MCF 10A (cell line): ENCODE measurements at regions not wholly inside any gene's neighbourhood (a gene's known extent, or its start where the extent isn't known, plus 50 kb on each side); places are given as distances from the start of the nearest gene placed in this dataset.

Experiments
- BruUV-seq: library from RNA; stranded (reverse); fragments of 400-500 nt; replicated peaks from 2 replicates; lab custom pipeline; 2021; lab: Mats Ljungman, UMichigan
- CTCF ChIA-PET: fragments of 300-600 bp; sonication (Branson Sonifier 250); formaldehyde crosslinking; extraction: SDS; loops from one replicate; lab custom pipeline; 2021; ENCODE audit warnings: antibody characterized with exemption, inconsistent platforms; lab: Yijun Ruan, JAX
- POLR2A ChIA-PET: fragments of 300-600, 350-650 bp; sonication (Branson Sonifier 250); formaldehyde crosslinking; extraction: SDS; loops from one replicate; lab custom pipeline; 2020; ENCODE audit warnings: antibody characterized with exemption, inconsistent platforms; lab: Yijun Ruan, JAX
- DNase-seq: peaks from one replicate; pipeline ENCODE4 v3.0.0-alpha.2; 2018; ENCODE audit not compliant: unreplicated experiment
- H3K27ac Mint-ChIP-seq: one replicate; pipeline ENCODE4 v1.8.0; 2022; ENCODE audit warnings: mild to moderate bottlenecking, low read depth, mixed read lengths; ENCODE audit not compliant: unreplicated experiment
- H3K27me3 Mint-ChIP-seq: one replicate; pipeline ENCODE4 v1.8.0; 2022; ENCODE audit warnings: mixed read lengths; ENCODE audit not compliant: insufficient read depth, unreplicated experiment
- H3K36me3 Mint-ChIP-seq: one replicate; pipeline ENCODE4 v1.8.0; 2022; ENCODE audit warnings: mild to moderate bottlenecking, moderate library complexity, mixed read lengths; ENCODE audit not compliant: insufficient read depth, unreplicated experiment
- H3K4me1 Mint-ChIP-seq: one replicate; pipeline ENCODE4 v1.8.0; 2022; ENCODE audit warnings: mixed read lengths; ENCODE audit not compliant: insufficient read depth, unreplicated experiment
- H3K4me3 Mint-ChIP-seq: one replicate; pipeline ENCODE4 v1.8.0; 2022; ENCODE audit warnings: mild to moderate bottlenecking, moderate library complexity, mixed read lengths; ENCODE audit not compliant: unreplicated experiment
- H3K9me3 Mint-ChIP-seq: one replicate; pipeline ENCODE4 v1.8.0; 2022; ENCODE audit warnings: mixed read lengths; ENCODE audit not compliant: unreplicated experiment
- intact Hi-C: fragments of 100-400 bp; cut with micrococcal nuclease; formaldehyde crosslinking; loops from 2 replicates; pipeline ENCODE4 v1.14.1; 2022
- TF ChIP-seq, protein P1 (sequence below): fragments of 200-600 bp; IDR thresholded peaks from one replicate; pipeline ENCODE4 v1.8.0; 2022; ENCODE audit warnings: antibody characterized with exemption, mild to moderate bottlenecking; ENCODE audit not compliant: unreplicated experiment

DNA sequence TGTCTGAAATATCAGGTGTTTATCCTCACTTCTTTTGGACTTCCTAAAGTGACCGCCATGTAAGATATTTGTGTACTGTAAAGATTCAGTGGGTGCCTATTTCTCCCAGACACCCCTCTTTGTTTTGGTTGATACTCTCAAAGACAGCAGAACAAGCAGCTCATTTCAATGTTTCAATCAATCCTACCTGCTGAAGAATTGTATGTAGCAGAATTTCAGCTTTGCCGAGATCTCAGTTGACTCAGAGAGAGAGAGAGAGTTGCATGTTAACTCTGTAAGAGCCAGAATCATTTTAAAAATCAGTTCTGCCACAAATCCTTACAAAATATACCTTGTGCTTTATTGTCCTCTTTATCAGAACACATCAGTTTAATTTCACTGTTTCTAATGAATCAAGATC is 987.3 kb downstream of the ADGRL2 start:
- BruUV-seq: no TSS peak

DNA sequence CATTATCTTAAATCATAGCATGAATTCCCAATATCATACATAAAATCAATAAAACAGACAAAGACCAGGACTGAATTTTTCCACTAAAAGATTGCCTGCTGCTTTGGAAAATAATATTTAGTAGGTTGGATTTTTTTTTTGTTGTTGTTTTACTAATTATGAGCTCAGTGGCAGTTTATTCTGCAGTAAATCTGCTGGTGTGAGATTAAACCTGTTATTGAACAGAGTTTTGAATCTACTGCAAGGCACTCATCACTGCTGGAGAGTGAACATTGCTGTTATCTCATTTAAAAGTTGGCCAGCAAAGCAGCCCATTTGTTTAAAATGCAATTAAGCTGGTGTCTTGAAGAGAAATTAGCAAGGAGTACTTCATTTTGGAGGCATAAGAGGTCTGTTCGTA is 986.1 kb downstream of the ADGRL2 start:
- H3K4me1 Mint-ChIP-seq: no peaks in the 10 kb centered on the region
- intact Hi-C loops: no loop called here
- peaks cover 10% of the 10 kb centered on the region for H3K9me3 Mint-ChIP-seq
- TF ChIP-seq, protein P1, sequence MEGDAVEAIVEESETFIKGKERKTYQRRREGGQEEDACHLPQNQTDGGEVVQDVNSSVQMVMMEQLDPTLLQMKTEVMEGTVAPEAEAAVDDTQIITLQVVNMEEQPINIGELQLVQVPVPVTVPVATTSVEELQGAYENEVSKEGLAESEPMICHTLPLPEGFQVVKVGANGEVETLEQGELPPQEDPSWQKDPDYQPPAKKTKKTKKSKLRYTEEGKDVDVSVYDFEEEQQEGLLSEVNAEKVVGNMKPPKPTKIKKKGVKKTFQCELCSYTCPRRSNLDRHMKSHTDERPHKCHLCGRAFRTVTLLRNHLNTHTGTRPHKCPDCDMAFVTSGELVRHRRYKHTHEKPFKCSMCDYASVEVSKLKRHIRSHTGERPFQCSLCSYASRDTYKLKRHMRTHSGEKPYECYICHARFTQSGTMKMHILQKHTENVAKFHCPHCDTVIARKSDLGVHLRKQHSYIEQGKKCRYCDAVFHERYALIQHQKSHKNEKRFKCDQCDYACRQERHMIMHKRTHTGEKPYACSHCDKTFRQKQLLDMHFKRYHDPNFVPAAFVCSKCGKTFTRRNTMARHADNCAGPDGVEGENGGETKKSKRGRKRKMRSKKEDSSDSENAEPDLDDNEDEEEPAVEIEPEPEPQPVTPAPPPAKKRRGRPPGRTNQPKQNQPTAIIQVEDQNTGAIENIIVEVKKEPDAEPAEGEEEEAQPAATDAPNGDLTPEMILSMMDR: no peak
- POLR2A ChIA-PET: interaction anchor here (0.6 to 1.5 kb wide), 2 partner anchors 9 to 48 kb away, joined by 3 to 4 read pairs; no protein-coding TSS in a partner anchor
- no TSS peak for BruUV-seq
- CTCF ChIA-PET: interaction anchor here (1.7 kb wide), 1 partner anchor 11 kb away, joined by 3 read pairs; no protein-coding TSS in a partner anchor
- DNase-seq: no peak
- no peaks in the 10 kb centered on the region for H3K27me3 Mint-ChIP-seq
- no peaks in the 10 kb centered on the region for H3K36me3 Mint-ChIP-seq
- H3K27ac Mint-ChIP-seq: no peak overlapping the region
- no peak overlapping the region for H3K4me3 Mint-ChIP-seq

More for the DNA sequence above, 987.3 kb downstream of the ADGRL2 start:
- Mint-ChIP-seq H3K4me3 (no peak overlapping the region), H3K36me3 (no peaks in the 10 kb centered on the region), H3K9me3 (peaks cover 10% of the 10 kb centered on the region), H3K27me3 (no peaks in the 10 kb centered on the region), H3K4me1 (no peaks in the 10 kb centered on the region), H3K27ac (no peak overlapping the region)
- no peak for DNase-seq
- TF ChIP-seq, protein P1: no peak
- intact Hi-C loops: no loop called here
- CTCF ChIA-PET: interaction anchor here (1.7 kb wide), 1 partner anchor 13 kb away, joined by 3 read pairs; no protein-coding TSS in a partner anchor
- POLR2A ChIA-PET: no interaction called here

DNA sequence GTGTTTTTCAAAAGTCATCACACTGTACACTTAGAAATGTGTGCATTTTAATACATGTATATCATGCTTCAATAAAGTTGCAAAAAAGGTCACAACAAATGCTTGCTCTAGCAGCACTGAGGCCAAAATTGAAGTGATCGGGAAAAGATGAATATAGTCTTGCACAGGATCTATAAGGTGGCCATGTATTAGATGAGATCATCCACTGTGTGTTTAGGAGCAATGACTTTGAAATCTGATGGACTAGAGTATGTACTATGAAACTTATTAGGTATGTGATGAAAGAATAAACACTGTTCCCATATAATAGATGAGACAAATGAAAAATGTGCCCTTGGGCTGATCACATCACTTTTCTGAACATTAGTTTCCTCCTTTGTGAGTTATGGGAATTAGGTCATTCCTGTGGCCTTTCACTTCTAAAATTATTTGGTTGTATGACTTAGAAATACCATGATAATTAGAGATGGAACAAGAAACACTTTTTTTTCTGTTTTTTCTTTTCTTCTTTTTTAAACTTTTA is 984.6 kb downstream of the ADGRL2 start:
- H3K27me3 Mint-ChIP-seq: no peaks in the 10 kb centered on the region
- no peak overlapping the region for H3K4me3 Mint-ChIP-seq
- no peak overlapping the region for H3K27ac Mint-ChIP-seq
- H3K36me3 Mint-ChIP-seq: no peaks in the 10 kb centered on the region
- no TSS peak for BruUV-seq
- no peak for DNase-seq
- intact Hi-C loops: no loop called here
- H3K9me3 Mint-ChIP-seq: peaks cover 2% of the 10 kb centered on the region
- ChIA-PET POLR2A (no interaction called here), CTCF (interaction anchor here (0.6 to 1.0 kb wide), 2 partner anchors 9 to 860 kb away, joined by 3 to 6 read pairs; no protein-coding TSS in a partner anchor)
- TF ChIP-seq, protein P1: no peak
- no peaks in the 10 kb centered on the region for H3K4me1 Mint-ChIP-seq

DNA sequence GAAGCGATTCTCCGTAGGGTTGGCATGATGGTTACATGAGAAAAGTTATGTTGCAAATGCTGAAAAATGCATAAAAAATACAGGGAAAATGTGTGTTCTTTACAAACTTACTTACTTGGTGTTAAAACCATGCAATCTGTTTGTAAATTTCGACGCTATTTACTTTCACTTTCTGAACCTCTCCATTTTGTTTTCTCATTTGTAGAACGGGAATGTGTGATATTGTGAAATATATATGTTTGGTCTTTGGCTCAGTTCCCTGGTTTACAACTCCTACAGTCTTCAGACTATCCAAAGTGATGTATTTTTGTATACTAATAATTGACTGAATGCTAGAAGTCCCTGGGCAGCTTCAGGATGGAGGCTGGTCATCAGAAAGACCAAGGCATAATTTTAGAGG is 982.3 kb downstream of the ADGRL2 start:
- Mint-ChIP-seq H3K9me3 (no peaks in the 10 kb centered on the region), H3K36me3 (no peaks in the 10 kb centered on the region), H3K27ac (no peak overlapping the region), H3K27me3 (no peaks in the 10 kb centered on the region), H3K4me3 (no peak overlapping the region), H3K4me1 (no peaks in the 10 kb centered on the region)
- intact Hi-C loops: no loop called here
- ChIA-PET CTCF (interaction anchor here (0.6 kb wide), 1 partner anchor 736 kb away, joined by 3 read pairs; no protein-coding TSS in a partner anchor), POLR2A (interaction anchor here (0.6 kb wide), 1 partner anchor 343 kb away, joined by 4 read pairs; no protein-coding TSS in a partner anchor)
- TF ChIP-seq, protein P1: no peak
- BruUV-seq: no TSS peak
- peak; percentile 30 for DNase-seq
